WTC11 (cell line): ENCODE measurements at regions not wholly inside any gene's neighbourhood (a gene's known extent, or its start where the extent isn't known, plus 50 kb on each side); places are given as distances from the start of the nearest gene placed in this dataset.

Experiments
- ATAC-seq: fragments of 200-7000 bp; cut with Tn5 transposase; 2 replicates; pipeline ENCODE4 v1.10.0; 2021; ENCODE audit warnings: mild to moderate bottlenecking, moderate library complexity
- CTCF ChIA-PET: fragments of 300-600 bp; sonication (Branson Sonifier 250); formaldehyde crosslinking; loops from one replicate; lab custom pipeline; 2021; ENCODE audit warnings: antibody characterized with exemption; lab: Charles Lee
- POLR2A ChIA-PET: fragments of 350-600 bp; sonication (Branson Sonifier 250); formaldehyde crosslinking; loops from one replicate; lab custom pipeline; 2021; ENCODE audit warnings: antibody characterized with exemption; lab: Charles Lee
- DNase-seq: peaks from one replicate; pipeline ENCODE4 v3.0.0; 2021; ENCODE audit warnings: low spot score
- H3K27ac Mint-ChIP-seq: 2 replicates; pipeline ENCODE4 v1.8.0; 2021; ENCODE audit warnings: mixed read lengths
- H3K27me3 Mint-ChIP-seq: 2 replicates; pipeline ENCODE4 v1.8.0; 2021; ENCODE audit warnings: low read depth, mild to moderate bottlenecking, moderate library complexity, mixed read lengths
- H3K36me3 Mint-ChIP-seq: 2 replicates; pipeline ENCODE4 v1.8.0; 2021; ENCODE audit warnings: mixed read lengths
- H3K4me1 Mint-ChIP-seq: 2 replicates; pipeline ENCODE4 v1.8.0; 2022; ENCODE audit warnings: mixed read lengths
- H3K4me3 Mint-ChIP-seq: 2 replicates; pipeline ENCODE4 v1.8.0; 2021; ENCODE audit warnings: mild to moderate bottlenecking, moderate library complexity, mixed read lengths
- H3K9me3 Mint-ChIP-seq: 2 replicates; pipeline ENCODE4 v1.8.0; 2021; ENCODE audit warnings: mixed read lengths
- ATF6 ChIP-seq: sonication (generic); formaldehyde crosslinking; IDR thresholded peaks from 2 replicates; pipeline ENCODE4 v1.8.1; 2023; ENCODE audit warnings: mild to moderate bottlenecking, missing genetic modification reagents
- EMX1 ChIP-seq: fragments of 250-450 bp; sonication (Bioruptor Pico); IDR thresholded peaks from 2 replicates; pipeline ENCODE4 v1.8.0; 2021; ENCODE audit warnings: mild to moderate bottlenecking
- FOXP1 ChIP-seq: sonication (generic); formaldehyde crosslinking; IDR thresholded peaks from 2 replicates; pipeline ENCODE4 v1.8.0; 2022; ENCODE audit warnings: missing genetic modification reagents, mild to moderate bottlenecking, moderate library complexity, borderline replicate concordance
- JUN ChIP-seq: sonication (generic); formaldehyde crosslinking; IDR thresholded peaks from 2 replicates; pipeline ENCODE4 v1.8.0; 2023; ENCODE audit warnings: mild to moderate bottlenecking, missing genetic modification reagents
- MXD4 ChIP-seq: fragments of 250-450 bp; sonication (Bioruptor Pico); IDR thresholded peaks from 2 replicates; pipeline ENCODE4 v1.8.0; 2021; ENCODE audit warnings: mild to moderate bottlenecking, moderate library complexity, borderline replicate concordance
- NFE2L1 ChIP-seq: sonication (generic); formaldehyde crosslinking; IDR thresholded peaks from 2 replicates; pipeline ENCODE4 v1.8.1; 2023; ENCODE audit warnings: missing genetic modification reagents
- NR1H2 ChIP-seq: sonication (generic); formaldehyde crosslinking; IDR thresholded peaks from 2 replicates; pipeline ENCODE4 v1.9.0; 2021; ENCODE audit warnings: mild to moderate bottlenecking, moderate library complexity, missing genetic modification reagents
- PRRX2 ChIP-seq: fragments of 250-450 bp; sonication (Bioruptor Pico); IDR thresholded peaks from 2 replicates; pipeline ENCODE4 v1.8.0; 2021; ENCODE audit warnings: mild to moderate bottlenecking
- RELA ChIP-seq: sonication (generic); formaldehyde crosslinking; IDR thresholded peaks from 2 replicates; pipeline ENCODE4 v1.8.1; 2022; ENCODE audit warnings: missing genetic modification reagents, mild to moderate bottlenecking, borderline replicate concordance
- RORB ChIP-seq: fragments of 250-450 bp; sonication (Bioruptor Pico); IDR thresholded peaks from 2 replicates; pipeline ENCODE4 v1.9.0; 2021; ENCODE audit warnings: mild to moderate bottlenecking
- SMAD3 ChIP-seq: sonication (generic); formaldehyde crosslinking; IDR thresholded peaks from 2 replicates; pipeline ENCODE4 v1.8.0; 2022; ENCODE audit warnings: missing genetic modification reagents, mild to moderate bottlenecking, borderline replicate concordance
- SOX15 ChIP-seq: fragments of 250-450 bp; sonication (Bioruptor Pico); IDR thresholded peaks from 2 replicates; pipeline ENCODE4 v1.9.0; 2021; ENCODE audit warnings: mild to moderate bottlenecking
- TCF7 ChIP-seq: sonication (generic); formaldehyde crosslinking; IDR thresholded peaks from 2 replicates; pipeline ENCODE4 v1.8.0; 2022; ENCODE audit warnings: mild to moderate bottlenecking, low read depth, missing genetic modification reagents, moderate library complexity
- USF2 ChIP-seq: sonication (generic); formaldehyde crosslinking; IDR thresholded peaks from 2 replicates; pipeline ENCODE4 v1.8.1; 2023; ENCODE audit warnings: mild to moderate bottlenecking, missing genetic modification reagents, moderate library complexity
- ZBTB21 ChIP-seq: sonication (generic); formaldehyde crosslinking; IDR thresholded peaks from 2 replicates; pipeline ENCODE4 v1.8.1; 2023; ENCODE audit warnings: mild to moderate bottlenecking, missing genetic modification reagents, borderline replicate concordance
- ZNF219 ChIP-seq: sonication (generic); formaldehyde crosslinking; IDR thresholded peaks from 2 replicates; pipeline ENCODE4 v1.8.0; 2023; ENCODE audit warnings: missing genetic modification reagents, mild to moderate bottlenecking, borderline replicate concordance
- ZNF232 ChIP-seq: sonication (generic); formaldehyde crosslinking; IDR thresholded peaks from 2 replicates; pipeline ENCODE4 v1.8.0; 2022; ENCODE audit warnings: mild to moderate bottlenecking, missing genetic modification reagents
- ZNF263 ChIP-seq: sonication (generic); formaldehyde crosslinking; IDR thresholded peaks from 2 replicates; pipeline ENCODE4 v1.8.1; 2022; ENCODE audit warnings: low read depth, mild to moderate bottlenecking, moderate library complexity, missing genetic modification reagents
- ZNF423 ChIP-seq: fragments of 250-450 bp; sonication (Bioruptor Pico); IDR thresholded peaks from 2 replicates; pipeline ENCODE4 v2.1.2; 2022; ENCODE audit warnings: mild to moderate bottlenecking, moderate library complexity
- TF ChIP-seq, protein P1 (sequence below): fragments of 250-450 bp; sonication (Bioruptor Pico); IDR thresholded peaks from 2 replicates; pipeline ENCODE4 v1.9.0; 2021; ENCODE audit warnings: mild to moderate bottlenecking, borderline replicate concordance
- TF ChIP-seq, protein P2 (sequence below): sonication (generic); formaldehyde crosslinking; IDR thresholded peaks from 2 replicates; pipeline ENCODE4 v1.8.1; 2022; ENCODE audit warnings: mild to moderate bottlenecking, moderate library complexity, missing genetic modification reagents
- TF ChIP-seq, protein P3 (sequence below): sonication (generic); formaldehyde crosslinking; IDR thresholded peaks from 2 replicates; pipeline ENCODE4 v1.8.0; 2023; ENCODE audit warnings: missing genetic modification reagents, mild to moderate bottlenecking, borderline replicate concordance

DNA sequence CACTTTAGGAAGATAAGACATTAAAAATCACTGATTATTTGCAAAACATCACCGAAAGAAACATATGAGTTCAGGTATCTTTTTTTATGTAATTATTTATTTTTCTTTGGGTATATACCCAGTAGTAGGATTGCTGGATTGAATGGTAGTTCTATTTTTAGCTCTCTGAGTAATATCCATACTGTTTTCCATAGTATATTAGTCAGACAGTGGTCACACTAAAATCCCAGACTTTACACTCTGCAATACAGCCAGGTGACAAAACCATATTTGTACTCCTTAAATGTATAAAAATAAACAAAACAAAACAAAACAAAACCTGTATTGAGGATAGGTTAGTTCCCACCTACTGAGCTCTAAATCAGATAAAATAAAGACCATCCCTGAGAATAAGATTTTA lies 1024.3 kb upstream of the EYS start:
- H3K4me1 Mint-ChIP-seq, result peaks cover 11% of the 10 kb centered on the region
- peaks cover 15% of the 10 kb centered on the region for H3K36me3 Mint-ChIP-seq
- CTCF ChIA-PET, result no interaction called here
- H3K4me3 Mint-ChIP-seq, result no peak overlapping the region
- ATAC-seq (no peak), DNase-seq (no peak)
- no peak for TF ChIP-seq ZNF423
- POLR2A ChIA-PET, result no interaction called here
- no peak overlapping the region for H3K27ac Mint-ChIP-seq
- peaks cover 42% of the 10 kb centered on the region for H3K9me3 Mint-ChIP-seq
- no peaks in the 10 kb centered on the region for H3K27me3 Mint-ChIP-seq

GRCh38 chr6:66725670-66726069 lies 1018.6 kb upstream of the EYS start:
- DNase-seq, result no peak
- H3K27ac Mint-ChIP-seq, result no peak overlapping the region
- no peaks in the 10 kb centered on the region for H3K27me3 Mint-ChIP-seq
- no peak for ATAC-seq
- TF ChIP-seq NR1H2 (CRISPR knock-in tag) (no peak), PRRX2 (CRISPR knock-in tag) (no peak), SOX15 (CRISPR knock-in tag) (no peak), TCF7 (CRISPR knock-in tag) (no peak)
- TF ChIP-seq, protein P1, sequence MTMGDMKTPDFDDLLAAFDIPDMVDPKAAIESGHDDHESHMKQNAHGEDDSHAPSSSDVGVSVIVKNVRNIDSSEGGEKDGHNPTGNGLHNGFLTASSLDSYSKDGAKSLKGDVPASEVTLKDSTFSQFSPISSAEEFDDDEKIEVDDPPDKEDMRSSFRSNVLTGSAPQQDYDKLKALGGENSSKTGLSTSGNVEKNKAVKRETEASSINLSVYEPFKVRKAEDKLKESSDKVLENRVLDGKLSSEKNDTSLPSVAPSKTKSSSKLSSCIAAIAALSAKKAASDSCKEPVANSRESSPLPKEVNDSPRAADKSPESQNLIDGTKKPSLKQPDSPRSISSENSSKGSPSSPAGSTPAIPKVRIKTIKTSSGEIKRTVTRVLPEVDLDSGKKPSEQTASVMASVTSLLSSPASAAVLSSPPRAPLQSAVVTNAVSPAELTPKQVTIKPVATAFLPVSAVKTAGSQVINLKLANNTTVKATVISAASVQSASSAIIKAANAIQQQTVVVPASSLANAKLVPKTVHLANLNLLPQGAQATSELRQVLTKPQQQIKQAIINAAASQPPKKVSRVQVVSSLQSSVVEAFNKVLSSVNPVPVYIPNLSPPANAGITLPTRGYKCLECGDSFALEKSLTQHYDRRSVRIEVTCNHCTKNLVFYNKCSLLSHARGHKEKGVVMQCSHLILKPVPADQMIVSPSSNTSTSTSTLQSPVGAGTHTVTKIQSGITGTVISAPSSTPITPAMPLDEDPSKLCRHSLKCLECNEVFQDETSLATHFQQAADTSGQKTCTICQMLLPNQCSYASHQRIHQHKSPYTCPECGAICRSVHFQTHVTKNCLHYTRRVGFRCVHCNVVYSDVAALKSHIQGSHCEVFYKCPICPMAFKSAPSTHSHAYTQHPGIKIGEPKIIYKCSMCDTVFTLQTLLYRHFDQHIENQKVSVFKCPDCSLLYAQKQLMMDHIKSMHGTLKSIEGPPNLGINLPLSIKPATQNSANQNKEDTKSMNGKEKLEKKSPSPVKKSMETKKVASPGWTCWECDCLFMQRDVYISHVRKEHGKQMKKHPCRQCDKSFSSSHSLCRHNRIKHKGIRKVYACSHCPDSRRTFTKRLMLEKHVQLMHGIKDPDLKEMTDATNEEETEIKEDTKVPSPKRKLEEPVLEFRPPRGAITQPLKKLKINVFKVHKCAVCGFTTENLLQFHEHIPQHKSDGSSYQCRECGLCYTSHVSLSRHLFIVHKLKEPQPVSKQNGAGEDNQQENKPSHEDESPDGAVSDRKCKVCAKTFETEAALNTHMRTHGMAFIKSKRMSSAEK (CRISPR knock-in tag), result no peak
- no peaks in the 10 kb centered on the region for H3K4me1 Mint-ChIP-seq
- H3K36me3 Mint-ChIP-seq, result peaks cover 21% of the 10 kb centered on the region
- H3K9me3 Mint-ChIP-seq, result peaks cover 41% of the 10 kb centered on the region
- CTCF ChIA-PET, result no interaction called here
- POLR2A ChIA-PET, result no interaction called here
- H3K4me3 Mint-ChIP-seq, result no peak overlapping the region

- H3K4me1 Mint-ChIP-seq, result peaks cover 3% of the 10 kb centered on the region; the same call in 1 of the 2 replicates
- ATAC-seq (no peak), DNase-seq (no peak)
- peaks cover 39% of the 10 kb centered on the region for H3K9me3 Mint-ChIP-seq
- TF ChIP-seq RELA (CRISPR knock-in tag) (no peak), ZNF232 (CRISPR knock-in tag) (no peak), EMX1 (no peak), ATF6 (CRISPR knock-in tag) (no peak), ZNF263 (no peak), FOXP1 (no peak), ZNF219 (no peak), NFE2L1 (no peak), ZBTB21 (CRISPR knock-in tag) (no peak), USF2 (CRISPR knock-in tag) (no peak), SMAD3 (no peak), RORB (CRISPR knock-in tag) (no peak), JUN (CRISPR knock-in tag) (no peak), MXD4 (no peak)
- TF ChIP-seq, protein P2, sequence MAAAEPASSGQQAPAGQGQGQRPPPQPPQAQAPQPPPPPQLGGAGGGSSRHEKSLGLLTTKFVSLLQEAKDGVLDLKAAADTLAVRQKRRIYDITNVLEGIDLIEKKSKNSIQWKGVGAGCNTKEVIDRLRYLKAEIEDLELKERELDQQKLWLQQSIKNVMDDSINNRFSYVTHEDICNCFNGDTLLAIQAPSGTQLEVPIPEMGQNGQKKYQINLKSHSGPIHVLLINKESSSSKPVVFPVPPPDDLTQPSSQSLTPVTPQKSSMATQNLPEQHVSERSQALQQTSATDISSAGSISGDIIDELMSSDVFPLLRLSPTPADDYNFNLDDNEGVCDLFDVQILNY (CRISPR knock-in tag), result no peak
- TF ChIP-seq, protein P3, sequence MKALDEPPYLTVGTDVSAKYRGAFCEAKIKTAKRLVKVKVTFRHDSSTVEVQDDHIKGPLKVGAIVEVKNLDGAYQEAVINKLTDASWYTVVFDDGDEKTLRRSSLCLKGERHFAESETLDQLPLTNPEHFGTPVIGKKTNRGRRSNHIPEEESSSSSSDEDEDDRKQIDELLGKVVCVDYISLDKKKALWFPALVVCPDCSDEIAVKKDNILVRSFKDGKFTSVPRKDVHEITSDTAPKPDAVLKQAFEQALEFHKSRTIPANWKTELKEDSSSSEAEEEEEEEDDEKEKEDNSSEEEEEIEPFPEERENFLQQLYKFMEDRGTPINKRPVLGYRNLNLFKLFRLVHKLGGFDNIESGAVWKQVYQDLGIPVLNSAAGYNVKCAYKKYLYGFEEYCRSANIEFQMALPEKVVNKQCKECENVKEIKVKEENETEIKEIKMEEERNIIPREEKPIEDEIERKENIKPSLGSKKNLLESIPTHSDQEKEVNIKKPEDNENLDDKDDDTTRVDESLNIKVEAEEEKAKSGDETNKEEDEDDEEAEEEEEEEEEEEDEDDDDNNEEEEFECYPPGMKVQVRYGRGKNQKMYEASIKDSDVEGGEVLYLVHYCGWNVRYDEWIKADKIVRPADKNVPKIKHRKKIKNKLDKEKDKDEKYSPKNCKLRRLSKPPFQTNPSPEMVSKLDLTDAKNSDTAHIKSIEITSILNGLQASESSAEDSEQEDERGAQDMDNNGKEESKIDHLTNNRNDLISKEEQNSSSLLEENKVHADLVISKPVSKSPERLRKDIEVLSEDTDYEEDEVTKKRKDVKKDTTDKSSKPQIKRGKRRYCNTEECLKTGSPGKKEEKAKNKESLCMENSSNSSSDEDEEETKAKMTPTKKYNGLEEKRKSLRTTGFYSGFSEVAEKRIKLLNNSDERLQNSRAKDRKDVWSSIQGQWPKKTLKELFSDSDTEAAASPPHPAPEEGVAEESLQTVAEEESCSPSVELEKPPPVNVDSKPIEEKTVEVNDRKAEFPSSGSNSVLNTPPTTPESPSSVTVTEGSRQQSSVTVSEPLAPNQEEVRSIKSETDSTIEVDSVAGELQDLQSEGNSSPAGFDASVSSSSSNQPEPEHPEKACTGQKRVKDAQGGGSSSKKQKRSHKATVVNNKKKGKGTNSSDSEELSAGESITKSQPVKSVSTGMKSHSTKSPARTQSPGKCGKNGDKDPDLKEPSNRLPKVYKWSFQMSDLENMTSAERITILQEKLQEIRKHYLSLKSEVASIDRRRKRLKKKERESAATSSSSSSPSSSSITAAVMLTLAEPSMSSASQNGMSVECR (CRISPR knock-in tag), result no peak
- CTCF ChIA-PET, result no interaction called here
- POLR2A ChIA-PET, result no interaction called here
- no peak overlapping the region for H3K4me3 Mint-ChIP-seq
- peaks cover 3% of the 10 kb centered on the region; the same call in 1 of the 2 replicates for H3K27me3 Mint-ChIP-seq
- H3K36me3 Mint-ChIP-seq, result peaks cover 6% of the 10 kb centered on the region; the same call in 1 of the 2 replicates
- H3K27ac Mint-ChIP-seq, result no peak overlapping the region
These were observed 1010.8 kb upstream of the EYS start for GRCh38 chr6:66717801-66718200.
